ENCODE measurements at regions not wholly inside any gene's neighbourhood (a gene's known extent, or its start where the extent isn't known, plus 50 kb on each side); places are given as distances from the start of the nearest gene placed in this dataset.
A peak's percentile ranks its signal among the peaks of the same experiment; 100 is the strongest.

DNA sequence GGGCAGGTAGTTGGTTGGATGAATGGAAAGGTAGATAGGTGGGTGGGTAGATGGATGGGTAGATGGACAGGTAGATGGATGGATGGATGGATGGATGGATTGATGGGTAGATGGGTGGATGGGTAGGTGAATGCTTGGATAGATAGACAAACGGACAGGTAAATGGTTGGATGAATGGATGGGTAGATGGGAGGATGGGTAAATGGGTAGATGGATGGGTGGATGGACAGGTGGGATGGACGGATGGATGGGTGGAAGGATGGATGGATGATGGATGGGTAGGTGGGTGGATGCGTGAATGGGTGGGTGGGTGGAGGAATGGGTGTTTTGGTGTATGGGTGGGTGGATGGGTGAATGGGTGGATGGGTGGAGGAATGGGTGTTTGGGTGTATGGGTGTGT, 50.1 kb upstream of the ASAP2 start:
- no peak for DNase-seq (ENCODE audit: low read depth, low spot score)
- in situ Hi-C loops (cut with HindIII; ENCODE audit: low pct_unique_long_range_greater_than_20kb, low sequenced_read_pairs): no loop called here

DNA sequence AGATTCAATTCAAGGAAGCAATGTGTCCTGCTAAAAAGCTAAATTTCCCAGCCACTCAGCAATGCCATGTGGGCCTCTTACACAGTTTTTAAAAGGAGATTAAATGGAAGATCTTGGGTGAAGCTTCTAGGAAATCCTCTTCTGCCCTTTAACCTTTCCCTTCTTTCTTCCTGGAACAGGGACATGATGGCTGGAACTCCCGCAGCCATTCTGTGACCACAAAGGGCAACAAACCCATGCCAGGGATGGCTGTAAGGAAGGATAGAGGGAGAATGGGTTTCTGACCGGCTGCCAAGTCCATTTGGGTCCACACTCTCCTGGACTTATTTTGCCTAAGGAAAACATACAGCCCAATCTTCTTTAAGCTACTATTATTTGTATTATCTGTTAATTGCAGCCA, 52.6 kb upstream of the ASAP2 start:
- in situ Hi-C loops (cut with HindIII; ENCODE audit: low pct_unique_long_range_greater_than_20kb, low sequenced_read_pairs): no loop called here
- DNase-seq (ENCODE audit: low read depth, low spot score): no peak

DNA sequence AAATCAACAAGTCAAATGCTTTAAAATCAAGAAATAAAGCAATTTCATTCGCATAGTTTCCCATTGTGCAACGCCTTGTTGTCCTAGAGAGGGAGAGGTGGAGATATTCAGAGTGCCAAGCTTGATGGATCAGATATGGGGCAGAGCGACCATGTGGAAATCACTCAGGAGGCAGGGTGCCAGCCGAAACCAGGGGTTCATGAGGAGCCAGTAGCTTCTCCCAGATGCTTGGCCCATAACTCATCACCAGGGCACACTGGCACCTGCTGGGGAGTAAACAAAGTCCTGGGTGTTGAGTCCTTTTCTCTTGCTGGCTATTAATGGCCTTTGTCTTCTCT, 53.0 kb upstream of the ASAP2 start:
- in situ Hi-C loops (cut with HindIII; ENCODE audit: low pct_unique_long_range_greater_than_20kb, low sequenced_read_pairs): no loop called here

DNA sequence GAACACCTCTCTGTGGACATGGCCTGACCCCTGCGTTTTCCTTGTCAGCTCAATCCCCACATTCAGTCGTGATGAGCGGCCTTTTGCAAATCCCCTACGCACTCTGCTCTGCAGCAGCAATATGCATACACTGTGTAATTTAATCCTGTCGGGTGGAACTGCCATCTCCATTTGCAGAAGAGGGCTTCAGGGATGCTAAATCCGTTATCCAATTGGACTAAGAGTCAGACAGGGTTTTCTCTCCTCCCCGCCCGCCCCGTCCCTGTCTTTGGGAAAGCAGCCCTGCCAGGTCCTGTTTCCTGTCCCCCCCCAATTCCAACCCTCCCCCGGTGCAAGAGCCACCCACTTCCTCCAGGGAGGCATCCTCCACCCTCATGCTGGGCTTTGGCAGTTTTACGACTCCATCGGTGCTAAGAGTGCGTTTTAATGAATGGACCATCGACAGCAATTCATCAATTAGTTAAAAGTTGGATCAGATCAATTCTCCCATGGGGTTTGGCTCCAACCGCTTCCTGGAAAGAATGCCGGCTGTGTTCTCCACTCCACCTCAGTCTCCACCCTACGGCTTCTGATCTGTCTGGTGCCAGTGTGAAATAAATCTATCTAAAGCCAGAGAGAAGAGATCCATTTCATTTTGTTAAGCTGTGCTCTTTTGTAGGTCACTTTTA, 53.5 kb upstream of the ASAP2 start:
- in situ Hi-C loops (cut with HindIII; ENCODE audit: low pct_unique_long_range_greater_than_20kb, low sequenced_read_pairs): no loop called here
- no peak for DNase-seq (ENCODE audit: low read depth, low spot score)

More for the DNA sequence above, 53.0 kb upstream of the ASAP2 start:
- no peak for DNase-seq (ENCODE audit: low read depth, low spot score)

DNA sequence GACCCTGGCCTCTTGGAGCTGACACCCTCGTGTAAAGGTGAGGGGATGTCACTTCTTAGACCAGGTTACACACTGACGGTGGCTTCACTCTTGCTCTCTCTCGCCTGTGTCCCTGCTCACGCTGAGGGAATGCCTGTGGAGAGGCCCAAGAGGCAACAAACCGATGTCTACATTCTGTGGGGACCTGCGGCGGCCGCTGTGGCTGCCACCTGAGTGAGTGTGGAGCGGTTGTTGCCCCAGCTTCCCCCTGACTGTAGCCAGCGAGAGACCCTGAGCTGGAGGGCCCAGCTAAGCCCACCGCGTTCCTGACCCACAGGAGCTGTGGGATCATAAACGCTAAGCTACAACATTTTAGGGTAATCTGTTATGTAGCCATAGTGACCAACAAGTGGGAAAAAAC, 55.7 kb upstream of the ASAP2 start:
- in situ Hi-C loops (cut with HindIII; ENCODE audit: low pct_unique_long_range_greater_than_20kb, low sequenced_read_pairs): no loop called here
- DNase-seq (ENCODE audit: low read depth, low spot score): no peak

DNA sequence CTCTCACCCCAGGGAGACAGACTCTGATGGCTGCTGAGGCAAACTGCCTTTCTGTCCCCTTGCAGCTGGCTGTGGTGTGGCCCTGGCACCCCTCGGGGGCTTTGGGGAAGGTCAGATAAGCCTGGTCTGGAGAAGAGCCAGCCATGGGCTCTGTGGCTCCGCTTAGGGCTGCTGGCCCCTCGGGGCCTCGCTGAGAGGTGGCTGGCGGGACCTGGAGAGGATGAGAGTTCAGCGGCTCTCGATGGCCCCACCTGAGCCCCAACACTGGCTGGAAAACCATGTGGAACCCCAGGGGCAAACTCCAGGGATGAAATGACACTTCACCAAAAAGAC, 56.1 kb upstream of the ASAP2 start:
- in situ Hi-C loops (cut with HindIII; ENCODE audit: low pct_unique_long_range_greater_than_20kb, low sequenced_read_pairs): no loop called here
- no peak for DNase-seq (ENCODE audit: low read depth, low spot score)

DNA sequence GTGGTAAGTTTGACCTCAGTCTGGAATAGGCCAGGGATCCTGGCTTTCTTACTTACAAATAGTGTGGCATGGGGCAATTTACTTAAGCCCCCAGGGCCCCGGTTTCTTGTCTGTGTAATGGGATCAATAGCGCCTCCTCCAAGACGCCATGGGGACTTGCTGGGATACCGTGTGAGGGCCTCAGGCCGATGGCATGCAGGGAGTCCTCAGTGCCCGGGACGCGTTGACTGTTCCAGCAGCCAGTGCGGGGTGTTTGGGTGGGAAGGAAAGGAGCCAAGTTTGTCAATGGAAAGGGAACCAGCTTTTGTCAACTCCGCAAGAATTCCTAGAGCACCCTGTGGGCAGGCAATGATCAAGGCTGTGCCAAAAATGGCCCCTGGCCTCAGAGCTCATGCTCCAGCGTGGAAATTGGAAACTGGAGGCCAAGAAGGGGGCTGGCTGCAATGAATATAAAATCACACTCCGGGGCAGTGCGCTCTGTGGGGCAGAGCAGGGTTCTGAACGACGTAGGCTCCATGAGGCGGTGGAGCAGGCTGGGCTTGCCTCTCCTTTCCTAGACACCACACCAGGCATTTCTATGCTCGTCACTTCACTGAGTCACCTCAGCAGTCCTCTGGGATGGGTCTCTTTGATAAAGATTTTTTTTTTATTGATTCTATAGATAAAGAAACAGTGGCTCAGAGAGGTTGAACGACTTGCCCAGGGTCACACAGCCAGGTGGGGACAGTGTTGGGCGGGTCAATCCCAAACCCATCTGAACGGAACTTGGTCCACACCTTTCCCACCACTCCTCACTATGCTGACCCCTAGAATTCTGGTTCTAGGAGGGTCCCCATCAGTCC, 56.7 kb upstream of the ASAP2 start:
- in situ Hi-C loops (cut with HindIII; ENCODE audit: low pct_unique_long_range_greater_than_20kb, low sequenced_read_pairs): no loop called here
- no peak for DNase-seq (ENCODE audit: low read depth, low spot score)

DNA sequence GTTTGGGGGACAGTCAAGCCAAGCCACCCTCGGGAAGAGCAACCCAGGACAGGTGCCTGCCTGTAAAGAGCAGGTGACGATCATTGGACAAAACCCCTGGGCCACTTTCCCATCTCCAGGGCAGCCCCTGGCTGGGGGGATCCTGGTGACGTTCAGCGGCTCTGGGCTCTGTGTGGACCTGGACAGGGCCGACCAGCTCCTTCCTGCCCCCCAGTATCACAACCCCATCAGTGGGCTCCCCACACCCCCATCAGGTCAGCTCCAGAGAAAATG, 57.3 kb upstream of the ASAP2 start:
- in situ Hi-C loops (cut with HindIII; ENCODE audit: low pct_unique_long_range_greater_than_20kb, low sequenced_read_pairs): no loop called here
- DNase-seq (ENCODE audit: low read depth, low spot score): no peak

DNA sequence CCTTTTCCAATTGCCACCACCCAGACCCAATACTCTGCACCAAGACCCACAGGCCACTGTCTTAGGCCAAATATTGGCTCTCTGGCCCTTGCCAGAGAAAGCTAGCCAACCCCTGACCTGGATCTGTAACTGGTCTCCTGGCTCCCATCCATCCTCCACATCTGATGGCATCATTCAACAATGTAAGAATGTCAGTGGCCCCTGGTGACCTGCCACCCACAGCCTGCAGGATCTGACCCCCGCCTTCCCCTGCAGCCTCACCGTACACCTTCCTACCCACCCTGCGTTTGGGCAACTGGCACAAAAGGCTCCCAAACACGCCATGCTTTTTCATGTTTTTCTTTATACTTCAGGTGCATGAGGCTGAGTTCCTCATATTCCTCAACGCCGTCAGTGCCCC, 60.0 kb upstream of the ASAP2 start:
- in situ Hi-C loops (cut with HindIII; ENCODE audit: low pct_unique_long_range_greater_than_20kb, low sequenced_read_pairs): no loop called here
- no peak for DNase-seq (ENCODE audit: low read depth, low spot score)

DNA sequence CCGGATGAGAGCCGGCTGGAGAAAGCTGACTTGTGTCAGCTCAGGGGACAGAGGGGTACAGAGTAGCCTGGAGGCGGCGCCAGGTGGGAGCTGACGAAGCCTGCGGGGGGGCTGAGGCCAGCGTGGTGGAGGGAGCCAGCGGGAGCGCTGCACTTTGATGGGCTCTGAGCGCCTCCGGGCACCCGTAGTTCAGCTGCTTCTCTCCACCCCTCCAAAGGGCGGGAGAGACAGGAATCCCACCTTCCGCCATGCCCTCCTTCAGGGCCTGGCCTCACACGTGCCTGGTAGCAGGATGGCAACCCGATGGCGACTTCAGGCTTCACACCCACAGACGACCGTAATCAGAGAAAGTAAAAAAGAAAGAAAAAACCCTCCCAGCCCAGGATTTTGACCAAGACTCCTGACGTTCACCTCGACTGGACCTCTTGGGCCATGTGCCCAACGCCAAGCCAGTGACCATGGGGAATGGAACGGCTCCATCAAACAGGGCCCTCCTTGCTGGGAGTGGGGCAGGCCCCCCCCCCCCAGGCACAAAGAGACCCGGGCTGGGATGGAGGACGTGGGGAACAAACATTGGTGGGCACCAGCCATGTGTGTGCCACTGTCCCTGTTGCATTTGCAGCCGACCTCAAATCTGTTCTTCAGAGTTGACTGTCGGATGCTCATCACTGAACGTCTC, 60.7 kb upstream of the ASAP2 start:
- in situ Hi-C loops (cut with HindIII; ENCODE audit: low pct_unique_long_range_greater_than_20kb, low sequenced_read_pairs): no loop called here
- DNase-seq (ENCODE audit: low read depth, low spot score): no peak

DNA sequence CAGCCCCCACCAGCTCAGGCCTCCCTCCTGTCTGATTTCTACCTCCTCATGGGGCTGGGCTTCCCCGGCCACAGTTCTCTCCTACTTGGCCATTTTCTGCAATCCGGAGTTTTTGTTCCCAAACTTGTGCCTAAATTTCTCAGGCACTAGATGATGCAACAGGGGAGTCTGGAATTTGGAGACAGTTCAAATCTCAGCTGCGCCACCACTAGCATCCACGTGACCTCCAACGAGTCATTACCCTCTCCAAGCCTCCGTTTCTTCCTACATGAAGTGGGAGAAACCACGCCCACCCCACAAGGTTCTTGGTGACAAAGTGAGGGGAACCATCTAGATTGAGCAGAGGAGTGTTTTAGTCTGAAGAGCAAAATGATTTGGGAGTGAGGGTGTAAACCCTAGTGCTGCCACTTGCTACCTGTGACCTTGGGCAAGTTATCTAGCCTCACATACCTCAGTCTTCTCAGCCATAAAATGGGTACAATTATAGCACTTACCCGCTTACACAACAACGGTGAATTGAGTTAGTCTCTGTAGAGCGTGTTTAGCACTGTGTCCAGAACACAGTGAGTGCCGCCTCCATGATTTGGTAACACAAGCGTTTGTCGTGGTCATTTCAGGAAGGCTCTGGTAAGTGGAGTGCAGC, 61.4 kb upstream of the ASAP2 start:
- in situ Hi-C loops (cut with HindIII; ENCODE audit: low pct_unique_long_range_greater_than_20kb, low sequenced_read_pairs): no loop called here

DNA sequence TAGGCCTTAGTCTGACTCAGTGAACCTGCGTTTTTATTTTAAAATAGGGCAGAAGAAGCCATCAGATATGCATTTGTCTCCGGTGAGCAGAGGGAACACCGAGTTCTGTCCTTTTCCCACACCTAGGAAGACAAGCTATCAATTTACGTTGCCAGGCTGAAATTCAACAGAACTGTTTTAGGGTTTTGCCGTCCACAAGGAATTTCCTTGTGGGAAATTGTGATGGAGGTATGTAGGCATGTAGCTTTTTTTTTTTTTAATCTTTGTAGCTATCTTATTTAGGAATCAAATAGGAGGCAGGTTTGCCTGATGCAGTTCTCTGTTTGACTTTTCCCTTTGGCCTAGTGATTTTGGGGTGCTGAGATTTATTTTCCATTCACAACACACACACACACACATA, 62.0 kb upstream of the ASAP2 start:
- in situ Hi-C loops (cut with HindIII; ENCODE audit: low pct_unique_long_range_greater_than_20kb, low sequenced_read_pairs): loop anchor here (5.0 kb wide), 1 partner anchor 63 kb away; the partner anchor contains the start of gene ASAP2
- DNase-seq (ENCODE audit: low read depth, low spot score): no peak

More for the DNA sequence above, 61.4 kb upstream of the ASAP2 start:
- no peak for DNase-seq (ENCODE audit: low read depth, low spot score)

DNA sequence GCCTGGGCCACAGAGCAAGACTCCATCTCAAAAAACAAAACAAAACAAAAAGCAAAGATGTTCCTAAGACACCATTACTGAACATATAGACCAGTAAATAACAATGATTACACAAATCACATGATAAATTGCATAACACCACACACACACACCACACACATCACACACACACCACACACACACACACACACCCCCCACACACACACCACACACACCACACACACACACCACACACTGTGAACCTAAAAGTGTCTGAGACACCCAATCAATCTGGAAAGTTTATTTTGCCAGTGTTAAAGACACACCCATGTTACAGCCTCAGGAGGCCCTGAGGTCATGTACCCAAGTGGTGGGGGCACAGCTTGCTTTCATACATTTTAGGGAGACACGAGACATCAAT, 62.6 kb upstream of the ASAP2 start:
- DNase-seq (ENCODE audit: low read depth, low spot score): no peak
- in situ Hi-C loops (cut with HindIII; ENCODE audit: low pct_unique_long_range_greater_than_20kb, low sequenced_read_pairs): loop anchor here (5.0 kb wide), 1 partner anchor 63 kb away; the partner anchor contains the start of gene ASAP2

DNA sequence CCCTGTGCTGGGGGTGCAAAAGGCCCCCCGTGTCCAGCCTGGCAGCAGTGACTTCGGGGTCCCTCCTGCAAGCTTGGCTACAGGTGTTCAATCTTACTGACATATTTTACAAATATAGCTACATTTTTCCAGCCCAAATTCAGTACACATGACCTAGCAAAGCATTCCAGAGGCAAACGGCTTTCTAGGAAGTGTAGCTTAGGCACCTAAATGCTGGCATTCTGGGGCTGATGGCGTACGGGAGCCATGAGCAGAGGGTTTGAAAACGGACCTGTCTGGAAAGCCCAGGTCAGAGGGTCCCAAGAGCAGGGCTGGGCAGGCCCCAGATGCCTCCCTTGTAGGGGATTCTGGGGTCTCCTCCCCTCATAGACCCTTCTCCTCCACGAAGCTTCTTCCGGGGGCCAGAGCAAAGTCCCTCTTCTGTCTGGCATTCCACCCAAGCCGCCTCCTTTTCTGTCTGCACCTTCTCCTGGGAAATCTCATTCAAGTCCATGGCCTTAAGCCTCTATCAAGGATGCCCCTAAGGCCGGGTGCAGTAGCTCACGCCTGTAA, 63.3 kb upstream of the ASAP2 start:
- in situ Hi-C loops (cut with HindIII; ENCODE audit: low pct_unique_long_range_greater_than_20kb, low sequenced_read_pairs): loop anchor here (5.0 kb wide), 1 partner anchor 64 kb away; the partner anchor contains the start of gene ASAP2
- DNase-seq (ENCODE audit: low read depth, low spot score): no peak

DNA sequence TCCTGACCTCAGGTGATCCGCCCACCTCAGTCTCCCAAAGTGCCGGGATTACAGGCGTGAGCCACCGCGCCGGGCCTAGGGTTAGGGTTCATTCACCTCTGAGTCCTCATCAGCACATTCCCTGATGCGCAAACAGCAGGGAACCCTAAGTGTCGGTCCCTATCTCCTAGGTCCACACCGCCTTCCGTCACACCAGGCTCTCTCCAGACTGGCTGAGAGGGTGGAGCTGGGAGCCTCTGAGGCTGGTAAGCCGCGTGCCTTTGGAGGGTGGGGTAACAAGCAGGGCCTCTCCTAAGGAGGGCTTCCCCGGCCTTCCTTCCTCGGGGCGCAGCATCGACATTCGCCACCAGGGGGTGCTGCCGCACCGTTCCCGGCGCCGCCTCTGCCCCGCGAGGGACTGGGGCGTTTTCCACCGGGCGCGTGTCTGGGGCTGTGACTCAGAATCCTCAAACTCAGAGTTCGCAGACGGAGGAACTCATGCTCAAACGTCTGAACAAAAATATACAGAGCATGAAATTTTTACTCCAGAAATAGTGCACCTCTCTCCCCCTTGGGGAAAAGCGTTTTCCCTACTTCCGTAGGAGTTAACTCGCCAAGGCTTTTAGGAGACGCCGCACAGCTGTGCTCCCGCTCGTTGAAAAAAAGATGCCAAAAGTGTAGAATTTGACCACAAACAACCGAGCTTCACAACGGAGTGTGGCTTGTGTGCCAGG, 63.9 kb upstream of the ASAP2 start:
- in situ Hi-C loops (cut with HindIII; ENCODE audit: low pct_unique_long_range_greater_than_20kb, low sequenced_read_pairs): loop anchor here (5.0 kb wide), 1 partner anchor 65 kb away; the partner anchor contains the start of gene ASAP2
- peak; percentile 87 for DNase-seq (ENCODE audit: low read depth, low spot score)

DNA sequence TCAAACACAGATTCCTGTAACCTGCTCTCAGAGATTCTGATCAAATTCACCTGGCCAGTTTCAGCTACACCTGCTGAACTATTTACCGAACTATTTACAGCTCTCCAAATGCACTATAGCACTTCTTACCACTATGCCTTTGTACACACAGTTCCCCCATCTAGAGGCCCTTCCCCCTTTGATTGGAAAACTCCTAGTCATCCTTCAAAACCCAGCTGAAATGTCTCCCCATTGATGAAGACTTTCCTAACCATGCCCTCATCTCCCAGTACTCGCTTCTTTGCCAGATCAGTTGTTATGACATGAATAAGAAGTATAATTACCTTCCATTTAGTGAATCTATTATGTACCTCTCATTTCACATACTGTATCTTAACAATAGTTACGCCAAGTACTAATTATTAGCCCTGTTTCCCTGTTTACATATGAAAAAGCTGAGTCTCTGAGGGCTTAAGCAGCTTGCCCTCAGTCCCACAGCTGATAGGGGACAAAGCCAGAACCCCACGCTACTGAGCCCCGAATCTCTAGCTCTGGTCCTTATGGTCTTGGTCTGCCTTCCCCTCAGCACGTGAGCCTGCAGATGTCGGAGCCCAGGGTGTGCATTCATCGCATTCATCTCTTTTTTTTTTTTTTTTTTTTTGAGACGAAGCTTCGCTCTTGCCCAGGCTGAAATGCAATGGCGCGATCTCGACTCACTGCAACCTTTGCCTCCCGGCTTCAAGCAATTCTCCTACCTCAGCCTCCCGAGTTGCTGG, 64.7 kb upstream of the ASAP2 start:
- no peak for DNase-seq (ENCODE audit: low read depth, low spot score)
- in situ Hi-C loops (cut with HindIII; ENCODE audit: low pct_unique_long_range_greater_than_20kb, low sequenced_read_pairs): loop anchor here (5.0 kb wide), 1 partner anchor 65 kb away; the partner anchor contains the start of gene ASAP2
